Fibroblast of the aortic adventitia (primary cell): ENCODE measurements at regions not wholly inside any gene's neighbourhood (a gene's known extent, or its start where the extent isn't known, plus 50 kb on each side); places are given as distances from the start of the nearest gene placed in this dataset.

Experiments
- DNase-seq: peaks from one replicate; pipeline ENCODE4 v3.0.0-alpha.2; 2010; ENCODE audit warnings: low read depth
- H3K4me3 ChIP-seq: 2 replicates; pipeline ENCODE4 v1.5.1; 2011; ENCODE audit warnings: low read depth, mild to moderate bottlenecking, control low read depth, low read length, moderate library complexity
- TF ChIP-seq, protein P1 (sequence below): IDR thresholded peaks from 2 replicates; pipeline ENCODE4 v1.5.1; 2011; ENCODE audit warnings: mild to moderate bottlenecking, low read length, control low read depth, inconsistent platforms; ENCODE audit not compliant: insufficient read depth

DNA sequence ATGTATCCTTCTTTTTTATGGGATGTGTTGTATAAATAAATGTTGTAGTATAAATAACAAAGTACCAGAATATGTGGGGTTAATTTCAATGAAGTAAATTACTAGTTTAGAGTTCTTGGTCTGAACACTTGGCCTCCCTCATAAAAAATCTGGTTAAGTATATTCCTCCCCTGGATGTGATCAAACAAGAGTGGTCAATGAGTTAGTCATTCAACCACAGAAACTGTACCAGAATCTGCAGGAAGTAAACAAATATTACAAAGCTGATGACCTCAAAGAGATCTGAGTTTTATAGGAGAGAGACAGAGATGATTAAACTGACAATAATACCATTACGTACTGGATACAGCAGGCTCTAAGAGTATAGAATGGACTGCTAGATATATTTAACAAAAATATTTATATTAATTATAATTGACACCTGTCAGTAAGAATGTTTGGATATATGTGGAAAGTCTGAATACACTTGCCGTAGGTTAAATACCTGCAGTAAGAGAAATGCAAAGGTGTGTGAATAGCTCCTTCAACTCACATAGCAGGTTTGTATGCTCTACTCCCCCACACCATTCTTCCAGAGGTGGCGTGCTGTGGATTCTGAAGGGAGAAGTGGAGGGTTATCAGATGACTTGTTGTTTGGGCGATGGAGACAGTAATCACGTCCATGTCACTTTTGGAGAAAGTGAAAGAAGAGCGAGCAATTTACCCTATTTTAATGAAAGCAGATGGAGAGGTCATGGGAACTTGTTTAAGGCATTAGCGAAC lies 108.3 kb upstream of the LRATD1 start:
- TF ChIP-seq, protein P1, sequence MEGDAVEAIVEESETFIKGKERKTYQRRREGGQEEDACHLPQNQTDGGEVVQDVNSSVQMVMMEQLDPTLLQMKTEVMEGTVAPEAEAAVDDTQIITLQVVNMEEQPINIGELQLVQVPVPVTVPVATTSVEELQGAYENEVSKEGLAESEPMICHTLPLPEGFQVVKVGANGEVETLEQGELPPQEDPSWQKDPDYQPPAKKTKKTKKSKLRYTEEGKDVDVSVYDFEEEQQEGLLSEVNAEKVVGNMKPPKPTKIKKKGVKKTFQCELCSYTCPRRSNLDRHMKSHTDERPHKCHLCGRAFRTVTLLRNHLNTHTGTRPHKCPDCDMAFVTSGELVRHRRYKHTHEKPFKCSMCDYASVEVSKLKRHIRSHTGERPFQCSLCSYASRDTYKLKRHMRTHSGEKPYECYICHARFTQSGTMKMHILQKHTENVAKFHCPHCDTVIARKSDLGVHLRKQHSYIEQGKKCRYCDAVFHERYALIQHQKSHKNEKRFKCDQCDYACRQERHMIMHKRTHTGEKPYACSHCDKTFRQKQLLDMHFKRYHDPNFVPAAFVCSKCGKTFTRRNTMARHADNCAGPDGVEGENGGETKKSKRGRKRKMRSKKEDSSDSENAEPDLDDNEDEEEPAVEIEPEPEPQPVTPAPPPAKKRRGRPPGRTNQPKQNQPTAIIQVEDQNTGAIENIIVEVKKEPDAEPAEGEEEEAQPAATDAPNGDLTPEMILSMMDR, result no peak
- DNase-seq, result no peak
- no peak overlapping the region for H3K4me3 ChIP-seq

DNA sequence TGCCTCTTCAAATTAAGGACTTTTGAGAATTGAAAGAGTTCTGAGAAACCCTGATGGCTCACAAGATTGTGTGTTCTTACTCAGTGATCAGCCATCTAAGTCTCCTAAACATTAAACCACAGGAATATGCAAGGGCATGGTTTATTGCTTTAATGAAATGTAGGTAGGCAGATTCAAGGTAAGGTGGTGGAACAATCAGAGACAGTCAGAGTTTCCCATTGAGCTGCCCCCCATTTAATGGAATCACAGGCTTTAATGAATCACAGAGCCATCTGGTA lies 107.8 kb upstream of the LRATD1 start:
- no peak for DNase-seq
- H3K4me3 ChIP-seq, result no peak overlapping the region
- TF ChIP-seq, protein P1, result no peak

DNA sequence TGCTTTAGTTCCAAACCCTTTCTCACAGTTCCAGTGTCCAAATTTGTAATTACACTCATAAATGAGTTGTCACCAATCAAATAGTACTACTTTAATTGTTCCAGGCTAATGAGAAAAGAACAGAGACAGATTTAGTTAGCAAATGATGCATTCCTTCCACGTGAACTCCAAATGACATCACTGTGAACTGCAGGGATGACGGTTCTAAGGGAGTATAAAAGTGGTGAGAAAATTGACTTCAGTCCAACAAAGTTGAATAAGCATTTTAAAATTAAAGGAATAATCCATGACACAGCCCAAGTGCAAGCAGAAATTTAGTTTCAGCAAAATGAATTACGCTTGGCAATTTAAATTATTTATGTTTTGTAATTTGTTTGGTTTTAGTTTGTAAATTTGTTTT lies 102.0 kb upstream of the LRATD1 start:
- no peak for DNase-seq
- TF ChIP-seq, protein P1, result no peak
- H3K4me3 ChIP-seq, result no peak overlapping the region

DNA sequence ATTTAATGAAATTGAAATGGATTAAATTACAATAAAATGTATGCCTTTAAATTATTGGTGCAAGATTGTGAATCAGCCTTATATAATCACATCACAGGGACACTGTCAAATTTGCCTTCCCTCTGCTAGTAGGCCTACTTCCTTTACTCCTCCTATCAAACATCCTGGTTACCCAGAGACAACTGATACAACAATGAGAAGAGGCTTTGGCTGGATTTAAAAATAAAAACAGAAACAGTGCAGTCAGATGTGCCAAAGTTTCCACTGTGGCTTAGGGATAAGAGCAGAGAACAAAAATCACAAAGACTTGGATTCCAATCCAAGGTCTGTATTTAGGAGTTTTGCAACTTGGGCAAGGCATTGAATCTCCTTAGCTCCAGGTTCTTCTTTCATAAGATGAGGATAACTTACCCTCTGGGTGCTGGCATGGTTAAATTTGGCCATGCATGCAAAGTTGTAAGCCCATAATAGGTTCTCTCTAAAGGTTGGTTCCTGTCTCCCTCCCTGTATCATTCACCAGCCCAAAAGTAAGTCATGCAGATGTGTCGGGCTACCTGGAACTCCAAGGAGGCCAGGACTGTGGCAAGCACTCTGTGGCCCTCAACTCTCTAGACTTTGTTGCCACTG lies 99.3 kb upstream of the LRATD1 start:
- DNase-seq, result no peak
- no peak overlapping the region for H3K4me3 ChIP-seq
- TF ChIP-seq, protein P1, result no peak

DNA sequence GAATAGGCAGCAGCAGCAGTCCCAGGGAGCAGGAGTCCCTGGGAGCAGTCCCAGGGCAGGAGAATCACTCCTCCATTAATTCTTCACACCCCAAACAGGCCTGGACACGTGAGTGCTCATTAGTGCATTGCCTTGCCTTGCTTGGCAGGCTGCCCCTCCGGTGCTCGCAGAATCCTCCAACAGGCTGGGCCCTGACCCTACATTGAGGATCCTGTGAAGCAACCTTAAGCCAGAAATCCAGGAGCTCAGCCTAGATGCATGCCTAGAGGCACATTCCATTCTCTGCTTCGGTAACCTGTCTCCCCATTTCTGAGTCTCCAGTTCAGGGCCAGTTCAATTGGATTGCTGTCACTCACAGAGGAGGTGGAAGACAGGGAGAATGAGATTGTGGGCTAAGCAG lies 97.4 kb upstream of the LRATD1 start:
- TF ChIP-seq, protein P1, result no peak
- DNase-seq, result no peak

DNA sequence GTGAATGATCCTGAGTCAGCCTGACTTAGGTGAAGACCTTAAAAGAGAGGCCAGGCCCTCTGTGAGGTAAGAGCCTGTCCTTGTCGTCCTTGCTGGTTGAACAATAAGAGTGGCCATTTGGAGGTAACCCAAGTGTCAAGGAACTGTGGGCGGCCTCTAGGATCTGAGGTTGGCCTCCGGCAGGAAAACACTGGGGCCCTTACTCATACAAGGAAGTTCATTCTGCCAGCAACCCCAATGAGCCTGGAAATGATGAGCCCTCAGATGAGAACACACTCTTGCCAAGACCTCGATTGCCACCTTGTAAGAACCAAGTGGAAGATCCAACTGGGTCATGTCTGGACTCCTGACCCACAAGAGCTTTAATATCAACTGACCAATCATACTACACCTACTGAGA lies 95.5 kb upstream of the LRATD1 start:
- DNase-seq, result no peak
- TF ChIP-seq, protein P1, result no peak
- no peak overlapping the region for H3K4me3 ChIP-seq

More for the DNA sequence above, 97.4 kb upstream of the LRATD1 start:
- H3K4me3 ChIP-seq, result no peak overlapping the region
